ENCODE measurements at regions not wholly inside any gene's neighbourhood (a gene's known extent, or its start where the extent isn't known, plus 50 kb on each side); places are given as distances from the start of the nearest gene placed in this dataset.

Small RNA genes in the stretch of these regions (small RNA-seq; reads per million reads assigned to genes)
- 0 reads per million in 7 experiments for gene HMGN2P13

Measured in SK-N-SH (cell line).